Prostate gland (tissue), 2 donors: ENCODE measurements at regions not wholly inside any gene's neighbourhood (a gene's known extent, or its start where the extent isn't known, plus 50 kb on each side); places are given as distances from the start of the nearest gene placed in this dataset.

ENCODE experiments used
- DNase-seq: peaks from one replicate; pipeline ENCODE4 v3.0.0-alpha.2; 2019; ENCODE audit warnings: low spot score
- H3K27ac ChIP-seq, 2 donors: fragments of 200-600 bp; sonication (generic); 2 replicates each; pipeline ENCODE4 v1.5.1; 2017 to 2019
- H3K27me3 ChIP-seq: fragments of 200-600 bp; sonication (generic); replicated peaks from 2 replicates; pipeline ENCODE4 v1.5.1; 2019; ENCODE audit not compliant: insufficient read depth
- H3K36me3 ChIP-seq, 2 donors: fragments of 200-600 bp; sonication (generic); 1 replicate in 1 of 2; 2 replicates in 1 of 2; pipeline versions ENCODE4 v1.5.1 to v1.8.1; 2017 to 2019
- H3K4me1 ChIP-seq: fragments of 200-600 bp; sonication (generic); replicated peaks from 2 replicates; pipeline ENCODE4 v1.5.1; 2019
- H3K4me3 ChIP-seq, 2 donors: fragments of 200-600 bp; sonication (generic); 2 replicates each; pipeline ENCODE4 v1.5.1; 2017 to 2019
- H3K9me3 ChIP-seq: fragments of 200-600 bp; sonication (generic); 2 replicates; pipeline ENCODE4 v1.5.1; 2017
- CTCF ChIP-seq, 4 experiments: fragments of 200-600 bp in 2 of 4; fragments of 450-650 bp in 2 of 4; sonication (generic) in 2 of 4; IDR thresholded peaks; 1 replicate in 3 of 4; 2 replicates in 1 of 4; pipeline ENCODE4 v1.5.1; 2016 to 2019; ENCODE audit warnings: antibody characterized with exemption in 4 of 4, mild to moderate bottlenecking in 2 of 4, moderate library complexity in 2 of 4
- POLR2A ChIP-seq: fragments of 450-650 bp; IDR thresholded peaks from one replicate; pipeline ENCODE4 v1.6.1; 2016; ENCODE audit warnings: antibody characterized with exemption, mild to moderate bottlenecking
- POLR2AphosphoS5 ChIP-seq: sonication (generic); formaldehyde crosslinking; IDR thresholded peaks from one replicate; pipeline ENCODE4 v1.6.1; 2017; ENCODE audit warnings: antibody characterized with exemption
- WGBS: methylation state at CpG from one replicate; pipeline ENCODE4 v1.1.5; 2018; 5-methylcytosine and 5-hydroxymethylcytosine counted together
- intact Hi-C: fragments of 100-400 bp; cut with DNase I; formaldehyde crosslinking; loops from one replicate; pipeline ENCODE4 v1.14.2; 2022

GRCh38 chr6:2549834-2550233, 200.9 kb downstream of the MYLK4 start:
- TF ChIP-seq POLR2AphosphoS5 (no peak), POLR2A (no peak), CTCF (IDR thresholded peaks at IDR 0.05) (no peak)
- WGBS = 86% methylated on average over 3 of the region's 3 CpGs
- H3K4me3 ChIP-seq = no peak overlapping the region
- no peaks in the 10 kb centered on the region for H3K36me3 ChIP-seq
- H3K4me1 ChIP-seq = no peaks in the 10 kb centered on the region
- intact Hi-C loops = no loop called here
- DNase-seq = no peak
- no peaks in the 10 kb centered on the region for H3K27me3 ChIP-seq
- no peaks in the 10 kb centered on the region for H3K9me3 ChIP-seq
- H3K27ac ChIP-seq = no peak overlapping the region

DNA sequence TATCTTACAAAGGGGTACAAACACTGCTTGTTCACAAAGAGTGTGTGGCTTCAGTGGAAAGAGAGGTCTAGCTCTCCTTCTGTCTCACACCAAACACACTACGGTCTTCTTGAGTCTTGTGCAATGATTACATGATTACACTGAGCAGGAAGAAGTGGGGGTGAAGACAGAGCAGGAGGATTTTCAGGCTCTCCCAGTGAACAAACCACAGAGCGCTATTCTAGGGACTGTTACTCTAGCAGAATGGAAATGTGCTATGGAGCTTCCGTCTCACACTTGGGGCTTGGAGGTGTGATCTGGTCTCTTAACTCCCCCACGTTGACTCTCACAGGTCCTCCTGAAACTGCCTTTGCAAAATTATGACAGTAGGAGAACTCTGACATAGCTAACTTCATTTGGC, 203.4 kb downstream of the MYLK4 start:
- Histone ChIP-seq H3K9me3 (no peaks in the 10 kb centered on the region), H3K27ac (no peak overlapping the region), H3K4me3 (no peak overlapping the region), H3K27me3 (no peaks in the 10 kb centered on the region), H3K4me1 (no peaks in the 10 kb centered on the region), H3K36me3 (no peaks in the 10 kb centered on the region)
- intact Hi-C loops = no loop called here
- 83% methylated on average over 4 of the region's 4 CpGs for WGBS
- no peak for DNase-seq
- no peak for TF ChIP-seq POLR2AphosphoS5
- no peak for TF ChIP-seq POLR2A
- TF ChIP-seq CTCF (IDR thresholded peaks at IDR 0.05) = no peak

DNA sequence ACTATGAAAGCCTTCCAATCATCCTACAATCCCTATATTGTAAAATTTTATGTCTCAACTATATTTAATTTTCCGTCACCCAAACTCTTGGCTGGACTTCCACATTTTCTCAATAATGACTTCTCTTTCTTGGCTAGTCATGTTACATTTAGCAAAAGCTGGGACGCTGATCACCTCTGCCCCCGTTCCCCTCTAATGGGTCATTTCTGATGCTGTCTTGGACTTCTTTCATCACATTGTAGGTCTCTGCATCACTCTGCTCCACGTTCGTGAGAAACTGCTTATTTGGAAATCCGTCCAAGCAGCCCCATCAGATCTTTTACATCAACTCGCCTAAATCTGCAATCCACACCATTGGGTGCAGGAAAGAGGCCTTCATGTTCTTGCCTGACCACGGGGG, 203.8 kb downstream of the MYLK4 start:
- Histone ChIP-seq H3K27ac (no peak overlapping the region), H3K9me3 (no peaks in the 10 kb centered on the region), H3K27me3 (no peaks in the 10 kb centered on the region), H3K4me1 (no peaks in the 10 kb centered on the region), H3K4me3 (no peak overlapping the region), H3K36me3 (no peaks in the 10 kb centered on the region)
- intact Hi-C loops = no loop called here
- WGBS = 91% methylated on average over 8 of the region's 8 CpGs
- DNase-seq = no peak
- TF ChIP-seq CTCF (IDR thresholded peaks at IDR 0.05) (no peak), POLR2AphosphoS5 (no peak), POLR2A (no peak)

GRCh38 chr6:2545383-2546038, 205.2 kb downstream of the MYLK4 start:
- Histone ChIP-seq H3K4me3 (no peak overlapping the region), H3K9me3 (no peaks in the 10 kb centered on the region), H3K27ac (no peak overlapping the region), H3K27me3 (no peaks in the 10 kb centered on the region), H3K4me1 (no peaks in the 10 kb centered on the region), H3K36me3 (no peaks in the 10 kb centered on the region)
- no peak for DNase-seq
- no peak for TF ChIP-seq POLR2AphosphoS5
- intact Hi-C loops = no loop called here
- 68% methylated on average over 6 of the region's 6 CpGs for WGBS

- 87% methylated on average over 2 of the region's 2 CpGs for WGBS
- H3K36me3 ChIP-seq = no peaks in the 10 kb centered on the region
- intact Hi-C loops = no loop called here
- H3K27me3 ChIP-seq = no peaks in the 10 kb centered on the region
- H3K9me3 ChIP-seq = no peaks in the 10 kb centered on the region
- H3K4me3 ChIP-seq = no peak overlapping the region
- TF ChIP-seq POLR2A (no peak), POLR2AphosphoS5 (no peak), CTCF (IDR thresholded peaks at IDR 0.05) (no peak)
- DNase-seq = no peak
- no peak overlapping the region for H3K27ac ChIP-seq
- no peaks in the 10 kb centered on the region for H3K4me1 ChIP-seq
Observed at GRCh38 chr6:2543321-2543720, 207.4 kb downstream of the MYLK4 start.
